Fibroblast of skin of abdomen (primary cell): ENCODE measurements at regions not wholly inside any gene's neighbourhood (a gene's known extent, or its start where the extent isn't known, plus 50 kb on each side); places are given as distances from the start of the nearest gene placed in this dataset.
"Not testable (repeated sequence)": the region's sequence is repeated elsewhere in the genome, so short reads cannot be mapped to it uniquely, and the experiment has no call there.

ENCODE experiments used
- DNase-seq: peaks from one replicate; pipeline ENCODE4 v3.0.0-alpha.2; 2013

DNA sequence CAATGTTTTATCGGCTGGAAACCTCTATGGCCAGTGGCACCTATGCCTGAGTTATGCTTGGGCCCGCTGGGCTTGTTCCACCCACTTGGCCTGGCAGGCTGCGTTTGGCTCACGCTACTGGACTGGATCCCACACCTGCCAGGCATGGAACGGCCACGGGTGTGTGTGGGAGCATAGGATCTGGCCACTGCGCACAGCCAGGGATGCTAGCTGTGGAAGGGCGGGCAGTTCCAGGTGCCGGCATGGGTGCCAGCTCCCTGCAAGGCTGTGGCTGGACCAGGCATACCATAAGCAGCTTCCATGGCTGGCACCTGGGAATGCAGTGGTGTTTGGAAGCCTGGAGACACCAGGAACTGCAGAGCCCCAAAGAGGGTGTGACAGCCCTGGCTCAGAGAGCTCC lies 1063.9 kb upstream of the ACO1 start:
- no peak for DNase-seq

DNA sequence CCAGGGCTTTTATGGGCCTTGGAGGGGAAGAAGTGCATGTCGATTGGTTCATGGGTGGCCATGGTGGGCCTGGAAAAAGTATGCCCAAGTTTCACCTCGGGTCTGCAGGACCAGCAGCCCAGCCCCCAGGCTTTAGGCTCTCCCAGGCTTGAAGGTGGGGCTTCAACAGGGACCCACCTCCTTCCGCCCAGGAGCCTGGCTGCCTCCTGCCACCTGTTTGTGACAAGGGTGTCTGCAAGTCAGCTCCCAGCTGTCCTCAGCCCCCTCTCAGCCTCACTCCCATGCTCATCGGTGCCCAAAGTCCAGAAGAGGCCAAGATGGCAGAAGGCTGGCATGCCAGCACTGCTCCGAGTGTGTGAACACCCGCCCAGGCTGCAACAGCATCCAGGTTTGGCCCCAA lies 1063.2 kb upstream of the ACO1 start:
- no peak for DNase-seq

DNA sequence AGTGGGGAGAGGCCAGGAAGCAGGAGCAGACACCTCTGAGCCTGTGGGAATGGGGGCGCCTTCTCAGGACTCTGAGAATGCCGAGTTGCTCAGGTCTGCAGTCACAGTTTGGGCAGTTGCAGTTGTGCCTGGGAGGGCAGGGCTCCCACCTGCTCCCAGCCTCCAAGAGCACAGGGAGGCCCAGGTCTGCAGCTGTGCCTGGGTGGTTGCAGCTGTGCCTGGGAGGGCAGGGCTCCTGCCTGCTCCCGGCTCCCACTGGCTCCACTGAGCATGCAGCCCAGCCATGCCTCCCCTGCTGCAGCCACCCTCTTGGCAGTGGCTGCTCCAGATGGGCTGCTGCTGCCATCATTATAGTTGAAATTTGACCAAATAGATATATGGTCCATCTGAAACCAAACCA lies 1062.8 kb upstream of the ACO1 start:
- no peak for DNase-seq

DNA sequence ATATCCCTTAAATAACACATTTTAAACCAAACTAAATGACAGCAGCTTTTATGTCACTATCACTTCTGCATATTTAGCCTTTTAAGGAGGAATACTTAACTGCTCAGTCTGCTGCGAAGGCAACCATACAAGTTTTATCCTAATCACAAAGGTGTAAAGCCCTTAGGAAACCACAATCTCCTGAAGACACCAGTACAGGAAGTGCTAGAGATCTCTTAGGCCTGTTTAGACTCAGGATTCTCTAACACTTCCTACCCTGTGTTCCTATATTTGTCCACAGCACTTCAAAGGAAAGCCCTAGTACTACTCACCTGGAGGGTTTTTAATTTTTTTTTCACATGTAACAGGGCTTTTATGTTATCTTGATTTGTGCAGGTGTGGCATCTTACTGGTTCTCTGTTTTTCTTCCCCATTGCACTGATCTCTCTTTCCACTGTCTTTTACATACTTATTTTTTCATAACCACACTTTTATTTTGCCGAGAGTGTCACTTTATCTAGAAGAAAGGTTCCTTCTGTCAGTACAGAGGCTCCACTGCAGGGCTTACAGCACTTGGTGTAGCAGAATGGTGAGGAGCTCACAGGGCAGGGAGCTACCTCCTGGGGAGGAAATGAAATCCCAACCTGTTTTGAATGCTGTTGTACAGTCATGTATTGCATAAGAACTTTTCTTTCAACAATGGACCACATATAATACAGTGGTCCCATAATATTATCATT lies 1060.6 kb upstream of the ACO1 start:
- DNase-seq, result no peak

- DNase-seq, result no peak
Measured at GRCh38 chr9:31325778-31326177, 1058.7 kb upstream of the ACO1 start.

- DNase-seq, result not testable (repeated sequence)
Measured at GRCh38 chr9:31326883-31327282, 1057.6 kb upstream of the ACO1 start.

DNA sequence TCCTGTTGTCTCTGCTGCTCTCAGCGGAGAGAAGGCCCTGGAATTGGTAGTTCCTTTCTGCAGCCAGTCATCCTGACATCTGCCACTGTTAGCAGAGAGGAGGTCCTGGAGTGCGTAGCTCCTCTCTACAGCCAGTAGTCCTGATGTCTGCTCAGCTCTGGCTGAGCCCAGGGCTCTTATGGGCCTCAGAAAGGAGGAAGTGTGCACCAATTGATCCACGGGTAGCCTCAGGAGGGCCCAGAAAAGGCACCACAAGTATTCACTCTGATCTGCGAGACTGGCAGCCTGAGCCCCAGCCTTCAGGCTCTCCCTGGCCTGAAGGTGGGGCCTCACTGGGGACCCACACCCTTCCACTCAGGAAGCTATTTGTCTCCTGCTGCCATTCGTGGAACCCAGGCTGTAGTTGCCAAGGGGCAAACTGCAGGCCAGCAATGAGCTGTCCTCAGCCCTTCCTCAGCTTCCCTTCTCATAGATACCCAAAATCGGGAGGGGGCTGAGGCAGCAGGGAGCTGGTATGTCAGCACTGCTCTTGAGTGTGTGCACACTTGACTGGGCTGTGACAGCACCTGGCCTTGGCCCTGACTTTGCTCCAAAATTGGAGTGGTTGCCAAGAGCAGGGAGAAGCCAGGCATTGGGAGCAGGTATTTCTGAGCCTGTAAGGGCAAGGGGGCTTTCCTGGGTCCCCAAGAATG lies 1049.5 kb upstream of the ACO1 start:
- no peak for DNase-seq

DNA sequence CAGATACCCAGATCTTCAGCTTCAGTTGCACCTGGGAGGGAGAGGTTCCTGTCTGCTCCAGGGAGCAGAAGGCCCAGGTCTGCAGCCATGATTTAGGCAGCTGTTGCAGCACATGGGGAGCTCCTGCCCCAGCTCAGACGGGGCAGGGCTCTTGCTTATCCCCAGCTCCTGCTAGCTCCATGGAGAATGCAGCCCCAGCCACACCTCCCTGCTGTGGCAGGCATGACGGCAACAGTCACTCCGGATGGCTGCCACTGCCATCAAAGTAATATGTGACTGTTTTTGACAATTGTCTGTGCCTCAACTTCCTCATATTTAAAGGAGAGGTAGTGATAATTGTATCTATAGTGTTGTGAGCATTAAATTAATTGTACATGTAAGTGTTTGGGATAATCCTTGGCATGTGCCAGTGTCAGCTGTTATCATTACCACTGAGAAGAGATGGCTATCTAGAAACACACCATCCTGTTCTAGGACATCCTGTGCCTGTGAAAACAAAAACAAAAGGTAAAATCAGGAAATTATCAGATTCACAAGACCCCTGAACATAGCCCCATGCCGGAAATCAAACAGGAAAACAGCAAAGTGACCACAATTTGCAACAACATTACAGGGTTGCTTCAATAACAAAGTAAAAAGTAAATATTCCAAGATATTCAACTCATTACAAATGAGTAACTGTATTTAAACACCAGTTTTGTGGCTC lies 1048.8 kb upstream of the ACO1 start:
- no peak for DNase-seq

DNA sequence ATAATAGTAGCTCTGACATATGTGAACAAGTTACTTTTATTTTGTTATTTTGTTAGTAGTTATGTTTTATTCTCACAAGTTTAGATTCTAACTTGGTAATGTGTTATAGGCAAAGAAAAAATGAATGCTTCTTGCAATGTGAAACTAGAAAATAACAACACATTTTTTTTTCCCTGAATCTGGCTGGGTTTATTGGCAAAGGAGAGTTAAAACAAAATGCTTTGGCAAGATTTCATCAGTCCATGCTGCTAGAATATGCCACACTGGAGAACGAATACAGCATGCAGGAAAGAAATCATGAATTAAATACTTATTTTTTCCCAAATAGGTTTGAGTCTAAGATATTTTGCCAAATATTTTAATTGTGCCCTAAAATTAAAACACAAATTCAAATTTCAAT lies 1048.1 kb upstream of the ACO1 start:
- DNase-seq, result no peak

DNA sequence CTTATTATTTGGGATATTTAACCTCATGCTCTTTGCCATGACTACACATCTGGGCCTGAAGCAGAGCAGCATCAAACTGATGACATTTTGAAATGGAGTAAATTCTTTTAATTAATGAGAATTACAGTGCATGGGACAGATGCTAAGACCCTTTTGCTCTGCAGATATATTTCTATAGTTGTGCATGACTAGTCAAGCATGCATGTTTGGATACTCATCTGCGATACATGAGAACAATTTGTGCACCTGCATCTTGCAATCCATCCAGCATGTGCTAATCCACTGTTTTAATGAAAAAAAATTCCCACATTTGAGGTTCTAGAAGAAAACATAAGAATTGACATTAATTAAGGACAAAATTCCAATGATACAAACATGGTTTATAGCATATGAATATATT lies 1047.6 kb upstream of the ACO1 start:
- DNase-seq, result no peak

GRCh38 chr9:31347082-31347617 lies 1037.3 kb upstream of the ACO1 start:
- peak; percentile 4 for DNase-seq

DNA sequence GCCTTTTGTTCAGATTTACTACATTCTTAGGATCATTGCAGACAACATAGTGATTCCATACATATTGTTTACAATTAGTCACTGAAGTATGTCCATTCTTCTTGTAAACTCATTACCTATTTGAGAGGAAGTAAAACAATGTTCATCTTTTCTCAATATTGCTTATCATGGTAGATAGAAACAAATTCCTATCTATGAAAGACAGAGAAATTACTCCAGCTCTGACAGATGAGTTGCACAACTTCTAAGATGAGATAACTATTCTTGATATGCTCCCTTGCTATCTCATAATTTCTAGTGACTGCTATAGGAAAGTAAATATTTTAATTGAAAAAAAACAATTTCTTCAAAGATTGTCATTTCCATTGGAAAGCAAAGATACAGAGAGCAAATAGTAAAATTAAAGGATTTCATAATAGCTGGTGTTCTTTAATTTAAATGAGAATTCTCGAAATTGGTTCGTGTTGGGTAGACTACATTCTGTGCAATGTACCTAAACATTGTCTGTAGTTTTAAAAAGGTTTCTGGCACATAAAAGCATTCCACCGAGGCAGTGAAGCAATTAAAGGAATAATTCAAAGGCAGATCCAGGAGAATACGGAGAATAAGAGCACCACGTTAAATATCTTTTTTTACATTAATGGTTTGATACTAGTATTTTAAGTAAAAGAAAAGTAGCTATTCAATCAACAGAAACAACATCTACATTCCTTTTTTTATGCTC lies 1029.1 kb upstream of the ACO1 start:
- DNase-seq, result no peak

GRCh38 chr9:31355965-31356364 lies 1028.5 kb upstream of the ACO1 start:
- DNase-seq, result no peak

DNA sequence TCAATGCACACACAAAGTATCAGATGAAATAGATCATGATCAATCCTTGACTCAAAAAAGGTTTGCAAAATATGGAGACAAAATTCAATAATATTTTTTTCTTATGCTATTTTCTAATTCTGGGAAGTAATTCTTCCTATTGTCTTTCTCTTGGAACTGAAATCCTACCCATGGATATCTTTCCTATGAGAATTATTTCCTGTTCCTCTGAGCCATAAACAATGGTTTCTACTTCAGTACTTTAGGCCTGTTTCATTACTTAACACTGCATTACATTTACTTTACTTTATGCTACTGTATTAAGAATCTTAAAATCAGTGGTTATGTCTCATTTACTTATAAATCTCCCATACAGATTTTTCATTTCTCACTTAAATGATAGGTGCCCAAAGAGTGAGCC lies 1025.4 kb upstream of the ACO1 start:
- no peak for DNase-seq

GRCh38 chr9:31364171-31364570 lies 1020.3 kb upstream of the ACO1 start:
- DNase-seq, result no peak

GRCh38 chr9:31372799-31373587 lies 1011.5 kb upstream of the ACO1 start:
- DNase-seq, result no peak

- DNase-seq, result no peak
Measured at GRCh38 chr9:31377358-31377757, 1007.1 kb upstream of the ACO1 start.

DNA sequence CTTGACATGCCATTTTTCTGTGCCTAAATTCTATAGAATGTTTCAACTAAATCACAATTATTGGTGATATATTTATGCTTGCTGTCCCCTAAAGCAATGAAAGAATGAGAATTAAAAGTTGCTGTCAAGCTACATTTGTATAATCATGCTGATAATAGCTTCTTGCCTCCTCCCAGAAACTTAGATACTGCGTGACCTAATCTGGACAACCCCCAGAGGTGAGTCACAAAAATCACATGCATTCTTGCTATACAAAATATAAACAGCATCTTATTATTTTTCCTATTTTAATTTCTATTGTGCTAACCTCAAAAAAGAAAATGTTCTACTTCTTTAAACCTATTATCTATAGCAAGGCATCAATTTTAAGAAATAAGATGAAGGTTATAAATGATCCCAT lies 995.8 kb upstream of the ACO1 start:
- no peak for DNase-seq

DNA sequence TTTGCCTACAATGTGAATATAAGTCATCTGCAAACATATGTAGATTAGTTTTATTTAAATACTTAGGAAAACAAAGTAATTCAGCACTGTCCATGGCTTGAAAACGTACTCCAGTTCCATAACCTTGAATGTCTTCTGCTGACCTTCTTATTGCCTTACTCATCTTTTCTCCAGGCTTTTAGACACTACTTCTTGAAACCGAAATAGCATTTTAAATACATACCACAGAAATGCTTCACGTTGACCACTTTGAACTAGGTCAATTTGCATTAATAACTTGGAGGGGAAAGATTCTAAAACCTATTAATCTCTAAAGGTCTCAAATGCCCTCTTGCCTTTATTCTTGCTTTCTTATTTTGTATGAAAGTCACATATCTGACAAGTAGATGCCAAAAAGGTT lies 995.4 kb upstream of the ACO1 start:
- DNase-seq, result no peak

DNA sequence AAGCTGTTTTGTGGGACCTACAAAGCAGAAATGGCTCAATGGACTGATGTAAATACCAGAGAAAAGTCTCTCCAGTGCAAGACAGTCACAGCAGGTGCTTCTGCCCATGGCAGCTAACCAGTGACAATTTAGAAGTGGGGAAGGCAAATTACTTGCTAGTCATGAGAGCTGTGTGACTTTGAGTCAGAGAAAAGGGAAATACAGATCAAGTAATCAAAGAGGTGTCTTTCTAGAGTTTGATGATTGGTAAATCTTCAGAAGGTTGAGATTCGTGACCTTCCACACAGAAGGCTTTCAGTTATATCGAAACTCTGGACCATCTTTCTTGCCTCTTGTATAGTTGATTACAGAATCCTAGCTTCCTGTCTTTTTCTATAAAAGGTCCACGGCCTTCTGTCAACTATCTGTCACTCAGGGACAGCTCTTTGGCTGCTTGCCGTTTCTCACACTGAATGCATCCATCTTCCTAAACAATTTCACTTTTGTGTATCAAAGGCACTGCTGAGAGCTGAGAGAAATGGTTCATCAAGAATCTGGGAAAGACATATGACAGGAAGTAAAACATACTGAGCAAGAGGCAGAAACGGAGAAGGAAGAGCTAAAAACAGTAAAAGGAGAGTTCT lies 993.9 kb upstream of the ACO1 start:
- no peak for DNase-seq

GRCh38 chr9:31393240-31393639 lies 991.2 kb upstream of the ACO1 start:
- no peak for DNase-seq

- DNase-seq, result no peak
Measured at GRCh38 chr9:31394015-31394473, 990.4 kb upstream of the ACO1 start.
